Immature natural killer cell (primary cell): ENCODE measurements at regions not wholly inside any gene's neighbourhood (a gene's known extent, or its start where the extent isn't known, plus 50 kb on each side); places are given as distances from the start of the nearest gene placed in this dataset.
A peak's percentile ranks its signal among the peaks of the same experiment; 100 is the strongest.

ENCODE experiments used
- DNase-seq, 3 donors: peaks; one replicate each; pipeline ENCODE4 v3.0.0; 2022; ENCODE audit warnings: mixed read lengths in 1 of 3
- H3K27ac Mint-ChIP-seq, 6 donors: one replicate each; pipeline ENCODE4 v1.8.0; 2020; ENCODE audit warnings: mixed read lengths in 6 of 6, mild to moderate bottlenecking in 5 of 6, inconsistent platforms in 4 of 6, moderate library complexity in 3 of 6
- H3K27me3 Mint-ChIP-seq, 3 donors: one replicate each; pipeline ENCODE4 v1.8.0; 2020 to 2021; ENCODE audit warnings: low read depth in 3 of 3, mild to moderate bottlenecking in 3 of 3, mixed read lengths in 3 of 3, moderate library complexity in 3 of 3, inconsistent platforms in 1 of 3
- H3K36me3 Mint-ChIP-seq, 3 donors: one replicate each; pipeline ENCODE4 v1.8.0; 2020; ENCODE audit warnings: mixed read lengths in 3 of 3, inconsistent platforms in 2 of 3, mild to moderate bottlenecking in 2 of 3
- H3K4me1 Mint-ChIP-seq, 2 donors: one replicate each; pipeline ENCODE4 v1.8.0; 2020; ENCODE audit warnings: inconsistent platforms in 2 of 2, mild to moderate bottlenecking in 2 of 2, mixed read lengths in 2 of 2, moderate library complexity in 1 of 2
- H3K4me3 Mint-ChIP-seq, 5 donors: one replicate each; pipeline ENCODE4 v1.8.0; 2020; ENCODE audit warnings: mild to moderate bottlenecking in 5 of 5, mixed read lengths in 5 of 5, inconsistent platforms in 3 of 5, moderate library complexity in 3 of 5
- H3K9me3 Mint-ChIP-seq, 6 donors: one replicate each; pipeline ENCODE4 v1.8.0; 2020; ENCODE audit warnings: mild to moderate bottlenecking in 6 of 6, mixed read lengths in 6 of 6, inconsistent platforms in 4 of 6, moderate library complexity in 3 of 6

DNA sequence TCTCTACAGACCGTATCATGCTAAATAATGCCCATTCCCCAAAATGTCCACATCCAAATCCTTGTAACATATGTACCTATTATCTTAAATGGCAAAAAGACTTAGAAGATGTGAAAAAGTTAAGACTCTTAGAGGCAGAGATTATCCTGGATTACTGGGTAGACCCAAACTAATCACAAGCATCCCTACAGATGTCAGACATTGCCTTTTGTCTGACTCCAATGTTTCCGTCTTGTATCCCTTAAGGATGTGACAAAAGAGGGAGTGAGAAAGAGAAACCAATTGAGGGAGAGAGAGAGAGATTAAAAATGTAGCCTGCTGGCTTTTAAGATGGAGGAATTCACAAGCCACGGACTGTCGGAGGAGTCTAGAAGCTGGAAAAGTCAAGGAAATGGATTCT, 401.9 kb upstream of the FSTL5 start:
- H3K4me3 Mint-ChIP-seq = no peak overlapping the region
- no peaks in the 10 kb centered on the region for H3K27me3 Mint-ChIP-seq
- no peaks in the 10 kb centered on the region for H3K36me3 Mint-ChIP-seq
- H3K9me3 Mint-ChIP-seq = peaks cover 2 to 25% (median 9%) of the 10 kb centered on the region in 6 donors
- H3K27ac Mint-ChIP-seq = no peak overlapping the region
- DNase-seq = no peak
- no peaks in the 10 kb centered on the region for H3K4me1 Mint-ChIP-seq

DNA sequence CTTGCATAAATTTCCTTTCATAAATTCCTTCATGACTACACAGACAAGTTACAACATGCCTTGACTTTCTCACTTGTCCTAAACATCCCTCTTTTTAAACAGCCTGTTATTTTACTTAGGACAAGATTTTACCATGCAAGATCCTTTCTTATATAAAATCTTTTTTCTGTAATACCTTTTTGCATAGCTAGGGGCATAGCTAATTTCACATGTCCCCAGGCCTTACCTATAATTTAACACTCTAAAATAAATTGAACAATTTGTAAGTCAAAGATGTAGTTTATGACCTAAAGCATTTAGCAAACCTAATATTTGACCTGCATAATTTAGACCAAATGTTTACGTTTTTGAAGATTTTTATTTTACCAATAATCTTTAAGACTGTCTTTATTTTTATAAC, 396.3 kb upstream of the FSTL5 start:
- no peak overlapping the region for H3K27ac Mint-ChIP-seq
- no peaks in the 10 kb centered on the region for H3K4me1 Mint-ChIP-seq
- DNase-seq = no peak
- peaks cover 0 to 2% (median 2%) of the 10 kb centered on the region in 3 donors for H3K27me3 Mint-ChIP-seq
- no peaks in the 10 kb centered on the region for H3K36me3 Mint-ChIP-seq
- H3K4me3 Mint-ChIP-seq = no peak overlapping the region
- peaks cover 5 to 25% (median 15%) of the 10 kb centered on the region in 6 donors for H3K9me3 Mint-ChIP-seq

DNA sequence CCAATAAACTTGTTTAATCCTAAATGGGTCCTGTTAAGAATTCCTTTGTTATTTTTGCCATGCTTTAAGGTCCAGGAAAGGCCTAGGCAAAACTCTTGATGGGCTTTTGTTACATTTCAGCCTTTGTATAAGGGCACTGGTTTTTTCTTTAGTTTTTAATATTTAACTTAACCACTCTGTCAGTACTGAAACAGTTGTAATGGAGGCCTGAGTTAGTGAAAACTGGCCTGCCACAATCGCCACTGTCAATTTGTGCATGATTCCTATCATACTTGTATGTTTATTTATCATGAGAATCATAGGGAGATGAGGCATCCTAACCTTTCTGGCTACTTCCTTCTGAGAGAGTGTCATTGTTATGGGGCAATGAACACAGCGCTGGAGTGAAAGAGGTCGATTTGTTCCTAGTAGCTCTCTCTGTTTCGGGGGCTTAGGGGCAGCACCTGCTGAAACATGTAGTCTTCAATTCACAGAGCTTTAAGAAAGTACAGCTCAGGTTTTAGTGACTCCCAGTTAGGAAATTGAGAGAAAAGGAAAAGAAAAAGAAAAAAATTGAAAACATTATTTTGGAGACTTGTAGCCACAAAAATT, 393.8 kb upstream of the FSTL5 start:
- Mint-ChIP-seq H3K27me3 (peaks cover 0 to 6% (median 2%) of the 10 kb centered on the region in 3 donors), H3K4me1 (no peaks in the 10 kb centered on the region), H3K9me3 (peaks cover 8 to 29% (median 20%) of the 10 kb centered on the region in 6 donors), H3K36me3 (no peaks in the 10 kb centered on the region), H3K4me3 (no peak overlapping the region), H3K27ac (no peak overlapping the region)
- DNase-seq = no peak

DNA sequence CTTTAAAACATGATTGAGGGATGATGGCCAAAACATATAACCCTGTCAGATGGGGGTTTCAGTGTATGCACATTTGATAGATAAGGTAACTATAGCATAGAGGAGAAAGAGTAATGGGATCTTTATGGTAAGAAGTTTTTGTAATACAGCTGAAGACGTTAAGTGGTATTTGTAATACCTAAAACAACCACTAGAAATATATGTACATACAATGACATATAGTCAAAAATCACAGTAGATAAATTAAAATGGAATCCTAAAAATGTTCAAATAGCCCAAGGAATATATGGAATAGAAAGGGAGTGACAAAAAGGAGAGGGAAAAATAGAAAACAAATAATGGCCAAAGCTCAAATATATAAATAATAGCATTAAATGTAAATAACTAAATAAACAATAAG, 371.3 kb upstream of the FSTL5 start:
- Mint-ChIP-seq H3K4me1 (no peaks in the 10 kb centered on the region), H3K4me3 (no peak overlapping the region), H3K27me3 (peaks cover 0 to 4% (median 0%) of the 10 kb centered on the region in 3 donors), H3K36me3 (no peaks in the 10 kb centered on the region), H3K9me3 (peaks cover 10 to 43% (median 20%) of the 10 kb centered on the region in 6 donors), H3K27ac (no peak overlapping the region)
- DNase-seq = no peak

DNA sequence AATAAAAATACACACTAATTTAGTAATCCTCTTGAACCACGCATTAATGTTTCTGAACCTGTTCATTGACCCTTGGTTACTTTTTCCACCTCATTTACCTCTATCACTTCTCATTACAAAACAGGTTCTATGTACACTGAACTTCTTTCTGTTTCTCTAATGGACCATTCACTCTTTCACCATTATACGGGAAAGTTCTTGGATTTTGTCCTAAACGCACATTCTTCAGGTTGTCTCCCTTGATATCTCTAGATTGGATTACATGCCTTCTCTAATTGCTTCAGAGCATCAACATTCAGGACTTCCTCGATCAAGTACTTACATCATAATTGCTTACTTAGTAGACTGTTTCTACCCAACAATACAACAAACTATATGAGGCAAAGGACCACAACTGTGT, 359.4 kb upstream of the FSTL5 start:
- Mint-ChIP-seq H3K4me3 (no peak overlapping the region), H3K27me3 (peaks cover 0 to 2% (median 2%) of the 10 kb centered on the region in 3 donors), H3K36me3 (no peaks in the 10 kb centered on the region), H3K4me1 (no peaks in the 10 kb centered on the region), H3K9me3 (peaks cover 0 to 5% (median 3%) of the 10 kb centered on the region in 6 donors), H3K27ac (no peak overlapping the region)
- DNase-seq = no peak

DNA sequence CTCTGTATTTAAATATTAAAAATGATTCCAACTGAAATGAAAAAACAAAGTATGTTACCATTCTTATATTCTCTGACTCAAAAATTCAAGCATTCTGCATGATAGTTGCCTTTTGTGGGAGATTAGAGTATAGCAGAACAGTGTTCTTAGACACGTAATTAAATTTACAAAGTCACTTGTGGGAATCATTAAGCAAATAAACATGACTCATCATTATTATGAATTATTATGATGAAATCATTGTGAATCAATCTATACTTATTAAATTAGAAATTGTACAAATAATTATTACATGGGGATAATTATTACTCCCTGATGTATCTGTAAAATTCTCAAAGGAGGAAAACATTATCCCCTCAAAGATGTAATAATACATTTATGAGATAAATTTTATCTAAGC, 358.9 kb upstream of the FSTL5 start:
- Mint-ChIP-seq H3K27ac (no peak overlapping the region), H3K36me3 (no peaks in the 10 kb centered on the region), H3K4me1 (no peaks in the 10 kb centered on the region), H3K4me3 (no peak overlapping the region), H3K27me3 (peaks cover 0 to 2% (median 2%) of the 10 kb centered on the region in 3 donors), H3K9me3 (peaks cover under 1 to 10% (median 3%) of the 10 kb centered on the region in 6 donors)
- DNase-seq = no peak

DNA sequence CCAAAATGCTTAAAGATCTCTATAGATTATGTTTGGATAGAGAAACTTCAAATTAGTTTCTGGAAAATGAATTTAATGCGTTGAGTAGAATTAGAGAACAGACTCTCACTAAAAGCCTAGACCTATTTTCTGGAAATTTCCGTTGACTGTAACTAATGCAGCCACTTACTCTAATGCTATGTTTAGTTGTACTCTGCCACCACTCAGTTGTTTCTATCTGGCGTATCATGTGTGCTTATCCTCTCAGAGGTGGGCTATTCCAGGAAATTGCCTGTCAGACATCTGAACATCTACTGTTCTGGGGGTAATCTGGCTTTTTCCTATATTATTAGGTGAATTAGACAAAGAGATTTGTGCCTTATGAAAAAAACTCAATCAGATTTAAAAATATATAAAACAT, 347.1 kb upstream of the FSTL5 start:
- H3K4me3 Mint-ChIP-seq = no peak overlapping the region
- peaks cover 0 to 8% (median 4%) of the 10 kb centered on the region in 6 donors for H3K9me3 Mint-ChIP-seq
- DNase-seq = no peak
- H3K4me1 Mint-ChIP-seq = no peaks in the 10 kb centered on the region
- peaks cover 0 to 2% (median 0%) of the 10 kb centered on the region in 3 donors for H3K27me3 Mint-ChIP-seq
- H3K36me3 Mint-ChIP-seq = no peaks in the 10 kb centered on the region
- no peak overlapping the region for H3K27ac Mint-ChIP-seq

DNA sequence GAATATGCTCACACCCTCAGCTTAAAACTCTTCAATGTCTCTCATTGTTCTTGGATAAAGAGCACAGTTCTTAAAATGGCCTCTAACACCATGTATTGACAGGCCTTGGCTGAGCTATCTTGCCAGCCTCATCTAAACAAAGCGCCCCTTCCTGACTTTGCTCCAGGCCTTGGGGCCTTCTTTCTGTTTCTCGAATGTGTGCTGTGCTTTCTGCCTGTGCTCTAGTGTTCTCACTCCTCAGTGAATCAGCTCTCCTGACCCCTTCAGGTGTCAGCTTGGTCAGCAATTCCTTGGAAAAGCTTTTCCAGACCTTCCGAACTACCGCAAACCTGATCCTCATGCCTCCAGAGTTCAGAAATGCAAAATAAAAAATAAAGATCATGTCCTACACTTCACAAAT, 346.3 kb upstream of the FSTL5 start:
- H3K4me1 Mint-ChIP-seq = no peaks in the 10 kb centered on the region
- H3K27me3 Mint-ChIP-seq = no peaks in the 10 kb centered on the region
- no peak for DNase-seq
- peaks cover 0 to 5% (median 2%) of the 10 kb centered on the region in 6 donors for H3K9me3 Mint-ChIP-seq
- H3K36me3 Mint-ChIP-seq = no peaks in the 10 kb centered on the region
- no peak overlapping the region for H3K27ac Mint-ChIP-seq
- no peak overlapping the region for H3K4me3 Mint-ChIP-seq

DNA sequence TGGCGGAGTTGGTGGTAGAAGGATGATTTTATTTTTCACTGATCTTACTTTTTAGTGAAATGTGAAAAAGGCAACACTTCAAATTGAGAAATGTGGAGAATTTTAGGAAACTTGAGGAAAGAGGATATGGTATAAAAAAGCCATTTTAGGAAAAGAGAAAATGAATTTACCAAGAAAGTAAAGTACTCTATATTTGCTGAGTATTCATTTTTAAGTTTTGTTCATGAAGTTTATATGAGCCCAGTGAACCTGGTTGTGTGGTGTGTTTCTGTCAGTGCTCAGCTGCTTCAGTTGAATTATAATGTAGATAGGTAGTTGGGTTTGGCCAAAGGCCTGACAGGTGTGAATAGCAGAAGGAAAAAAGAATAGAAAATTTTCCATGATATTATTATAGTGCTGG, 345.5 kb upstream of the FSTL5 start:
- H3K36me3 Mint-ChIP-seq = no peaks in the 10 kb centered on the region
- no peaks in the 10 kb centered on the region for H3K4me1 Mint-ChIP-seq
- no peak for DNase-seq
- no peak overlapping the region for H3K27ac Mint-ChIP-seq
- H3K27me3 Mint-ChIP-seq = no peaks in the 10 kb centered on the region
- H3K4me3 Mint-ChIP-seq = no peak overlapping the region
- peaks cover 0 to 5% (median 2%) of the 10 kb centered on the region in 6 donors for H3K9me3 Mint-ChIP-seq

DNA sequence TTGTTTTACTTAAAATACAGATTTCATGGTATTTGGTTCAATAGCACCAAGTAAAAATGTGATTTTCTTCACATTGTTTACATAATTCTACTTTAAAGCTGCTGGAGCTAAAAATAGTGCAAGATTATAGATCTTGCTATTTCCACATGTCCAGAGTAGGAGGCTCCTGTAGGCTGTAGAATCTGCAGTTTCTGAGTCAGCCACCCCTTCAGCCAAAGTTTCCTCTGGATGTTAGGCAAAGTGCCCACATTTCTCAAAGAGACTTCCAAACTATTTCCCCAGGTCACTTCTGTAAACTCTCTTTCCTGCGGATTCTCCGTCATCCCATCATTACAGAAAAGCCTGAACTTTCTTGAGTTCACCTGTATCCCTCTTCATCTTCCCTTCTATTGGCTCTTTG, 342.5 kb upstream of the FSTL5 start:
- Mint-ChIP-seq H3K36me3 (no peaks in the 10 kb centered on the region), H3K4me3 (no peak overlapping the region), H3K4me1 (no peaks in the 10 kb centered on the region), H3K27me3 (no peaks in the 10 kb centered on the region), H3K27ac (no peak overlapping the region), H3K9me3 (peaks cover 0 to 5% (median 0%) of the 10 kb centered on the region in 6 donors)
- no peak for DNase-seq

DNA sequence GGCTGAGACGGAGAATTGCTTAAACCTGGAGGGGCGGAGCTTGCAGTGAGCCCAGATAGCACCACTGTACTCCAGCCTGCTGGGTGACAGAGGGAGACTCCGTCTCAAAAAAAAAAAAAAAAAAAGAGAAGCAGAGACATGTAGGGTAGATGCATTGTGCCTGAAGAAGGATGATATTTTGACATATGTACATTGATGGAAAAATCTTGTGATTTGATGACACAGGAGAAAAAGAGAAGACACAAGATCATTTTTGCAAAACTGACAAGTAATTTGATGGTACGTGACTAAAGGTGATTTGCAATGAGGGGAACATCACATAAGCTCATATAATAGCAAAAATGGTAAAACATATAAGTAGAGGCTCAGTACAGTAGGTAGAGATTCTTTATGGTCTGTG, 340.1 kb upstream of the FSTL5 start:
- H3K9me3 Mint-ChIP-seq = peaks cover 0 to 3% (median 0%) of the 10 kb centered on the region in 6 donors
- no peaks in the 10 kb centered on the region for H3K36me3 Mint-ChIP-seq
- no peak overlapping the region for H3K4me3 Mint-ChIP-seq
- H3K27me3 Mint-ChIP-seq = peaks cover 0 to 2% (median 0%) of the 10 kb centered on the region in 3 donors
- no peak overlapping the region for H3K27ac Mint-ChIP-seq
- H3K4me1 Mint-ChIP-seq = no peaks in the 10 kb centered on the region
- no peak for DNase-seq

DNA sequence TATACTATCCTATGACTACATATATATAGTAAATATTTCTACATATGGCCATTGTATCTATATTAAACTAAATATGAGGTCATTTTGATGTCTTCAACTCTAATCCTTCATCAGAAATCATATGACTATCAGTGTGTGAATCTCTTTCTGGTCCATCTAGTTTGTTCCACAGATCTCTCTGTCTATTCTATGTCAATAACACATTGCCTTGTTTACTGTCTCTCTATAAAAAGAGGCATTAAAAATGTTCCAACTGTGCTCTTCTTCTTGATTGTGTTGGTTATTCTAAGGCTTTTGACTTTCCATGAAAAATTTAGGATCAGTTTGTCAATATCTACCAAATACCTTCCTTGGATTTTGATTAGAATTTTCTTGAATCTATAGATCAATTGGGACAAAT, 338.3 kb upstream of the FSTL5 start:
- no peak for DNase-seq
- H3K27me3 Mint-ChIP-seq = peaks cover 0 to 2% (median 0%) of the 10 kb centered on the region in 3 donors
- H3K36me3 Mint-ChIP-seq = no peaks in the 10 kb centered on the region
- no peak overlapping the region for H3K4me3 Mint-ChIP-seq
- peaks cover 0 to 3% (median 0%) of the 10 kb centered on the region in 6 donors for H3K9me3 Mint-ChIP-seq
- no peak overlapping the region for H3K27ac Mint-ChIP-seq
- no peaks in the 10 kb centered on the region for H3K4me1 Mint-ChIP-seq

DNA sequence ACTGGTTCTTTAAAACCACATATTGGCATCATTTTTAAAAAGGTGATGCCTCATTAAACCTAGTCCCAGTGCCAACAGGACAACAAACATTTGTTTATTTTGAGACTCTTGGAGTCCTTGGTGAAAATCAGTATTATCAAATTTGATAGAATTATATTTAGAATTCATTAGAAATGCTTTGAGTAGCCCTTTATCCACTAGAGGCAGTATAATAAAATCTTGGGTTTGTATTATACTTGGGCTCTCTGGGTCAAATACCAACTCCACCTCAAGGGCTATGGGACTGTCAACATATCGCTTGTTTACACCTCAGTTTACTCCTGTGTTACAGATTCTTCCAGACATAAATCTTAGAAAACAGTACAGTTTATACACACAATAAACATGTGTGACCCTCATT, 335.7 kb upstream of the FSTL5 start:
- Mint-ChIP-seq H3K27ac (no peak overlapping the region), H3K4me3 (no peak overlapping the region), H3K9me3 (peaks cover 0 to 3% (median 0%) of the 10 kb centered on the region in 6 donors), H3K27me3 (peaks cover 0 to 2% (median 0%) of the 10 kb centered on the region in 3 donors), H3K36me3 (no peaks in the 10 kb centered on the region), H3K4me1 (no peaks in the 10 kb centered on the region)
- no peak for DNase-seq

DNA sequence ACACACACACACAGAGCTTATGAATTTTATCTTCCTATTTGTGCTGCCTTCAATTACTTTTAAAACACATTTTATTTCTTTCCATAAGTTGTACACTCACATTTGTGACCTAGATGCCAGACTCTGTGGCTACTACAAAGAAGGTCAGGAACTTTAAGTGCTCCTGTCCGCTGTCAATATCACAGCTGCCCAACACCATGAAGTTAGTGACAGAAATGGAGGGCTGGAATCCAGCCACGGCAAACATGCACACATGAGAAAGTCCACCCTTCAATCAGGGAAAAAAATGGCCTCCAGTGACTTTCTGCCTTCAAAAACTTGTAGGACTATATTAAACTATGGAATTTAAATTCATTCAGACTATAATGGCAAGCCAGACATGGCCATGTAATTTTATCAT, 334.4 kb upstream of the FSTL5 start:
- DNase-seq = no peak
- H3K9me3 Mint-ChIP-seq = peaks cover 0 to 3% (median 0%) of the 10 kb centered on the region in 6 donors
- peaks cover 0 to 2% (median 0%) of the 10 kb centered on the region in 3 donors for H3K27me3 Mint-ChIP-seq
- H3K27ac Mint-ChIP-seq = no peak overlapping the region
- H3K4me1 Mint-ChIP-seq = no peaks in the 10 kb centered on the region
- H3K4me3 Mint-ChIP-seq = no peak overlapping the region
- H3K36me3 Mint-ChIP-seq = no peaks in the 10 kb centered on the region

DNA sequence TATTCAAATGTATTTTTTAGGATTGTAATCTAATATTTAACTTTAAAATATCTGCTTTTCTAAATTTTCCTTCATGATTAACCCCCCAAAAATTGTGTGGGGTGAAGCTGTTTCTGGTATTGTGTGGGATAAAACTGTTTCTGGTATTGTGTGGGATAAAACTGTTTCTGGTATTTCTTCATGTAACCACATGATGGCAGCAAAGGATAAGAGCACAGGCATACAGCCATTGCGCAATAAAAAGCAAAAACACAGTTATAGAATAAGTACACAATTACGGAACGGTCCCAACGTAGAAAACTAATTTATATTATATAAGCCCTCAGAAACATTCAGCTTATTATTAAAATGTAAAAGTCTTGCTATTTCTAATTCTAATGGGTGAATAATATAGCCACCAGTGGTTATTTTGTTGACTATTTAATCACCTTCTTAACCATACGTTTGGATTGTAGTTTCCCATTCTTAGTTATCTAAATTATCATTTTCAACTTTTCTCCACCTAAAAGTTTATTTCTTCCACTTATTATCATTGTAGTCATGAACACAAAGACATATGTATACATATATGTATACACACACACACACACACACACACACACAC, 333.9 kb upstream of the FSTL5 start:
- Mint-ChIP-seq H3K27me3 (peaks cover 0 to 2% (median 0%) of the 10 kb centered on the region in 3 donors), H3K9me3 (peaks cover 0 to 3% (median 0%) of the 10 kb centered on the region in 6 donors), H3K27ac (no peak overlapping the region), H3K36me3 (no peaks in the 10 kb centered on the region), H3K4me1 (no peaks in the 10 kb centered on the region), H3K4me3 (no peak overlapping the region)
- DNase-seq = peak in 2 of 3 donors; percentile 15 to 23
